ENCODE measurements at regions not wholly inside any gene's neighbourhood (a gene's known extent, or its start where the extent isn't known, plus 50 kb on each side); places are given as distances from the start of the nearest gene placed in this dataset.

GRCh38 chr16:51057969-51058337, 93.1 kb downstream of the SALL1 start:
- TF ChIP-seq CTCF (conservative IDR thresholded peaks at IDR 0.05; ENCODE audit: low read length) (no peak), EZH2phosphoT487 (IDR thresholded peaks at IDR 0.05; ENCODE audit: borderline replicate concordance, low read depth, low read length) (no peak)
